SK-N-SH (cell line): ENCODE measurements at regions not wholly inside any gene's neighbourhood (a gene's known extent, or its start where the extent isn't known, plus 50 kb on each side); places are given as distances from the start of the nearest gene placed in this dataset.

Experiments
- CTCF ChIA-PET: fragments of 300-600, 350-600 bp; formaldehyde crosslinking; extraction: SDS; loops from one replicate; lab custom pipeline; 2021; lab: Yijun Ruan, JAX
- POLR2A ChIA-PET: fragments of 350-600 bp; sonication (Branson Sonifier 250); formaldehyde crosslinking; extraction: SDS; loops from one replicate; lab custom pipeline; 2020; ENCODE audit warnings: antibody characterized with exemption, inconsistent platforms; lab: Yijun Ruan, JAX
- DNase-seq: peaks from one replicate; pipeline ENCODE4 v3.0.0; 2012
- H2AFZ ChIP-seq: fragments of 200-600 bp; sonication (generic); 2 replicates; pipeline ENCODE4 v1.8.1; 2016; ENCODE audit warnings: antibody characterized with exemption, mild to moderate bottlenecking, low read depth
- H3F3A ChIP-seq: fragments of 200-600 bp; sonication (generic); replicated peaks from 2 replicates; pipeline ENCODE3; 2016; ENCODE audit warnings: antibody characterized with exemption, mild to moderate bottlenecking; ENCODE audit not compliant: insufficient read depth
- H3K27ac ChIP-seq, 2 experiments: fragments of 200-500 bp in 1 of 2; fragments of 200-600 bp in 1 of 2; sonication (Bioruptor generic) in 1 of 2; sonication (generic), shearing (Covaris generic) in 1 of 2; 2 replicates each; pipeline versions ENCODE4 v1.5.1 to v1.6.1; 2014 to 2016; ENCODE audit warnings: low read depth in 2 of 2, inconsistent platforms in 1 of 2, low read length in 1 of 2, mild to moderate bottlenecking in 1 of 2, mixed read lengths in 1 of 2
- H3K27me3 ChIP-seq: fragments of 200-600 bp; sonication (generic), shearing (Covaris generic); 2 replicates; pipeline ENCODE4 v1.6.1; 2016; ENCODE audit warnings: mixed run types; ENCODE audit not compliant: insufficient read depth
- H3K36me3 ChIP-seq, 2 experiments: fragments of 200-500 bp in 1 of 2; fragments of 200-600 bp in 1 of 2; sonication (Bioruptor generic) in 1 of 2; sonication (generic) in 1 of 2; replicated peaks in 1 of 2; 2 replicates each; pipeline versions ENCODE3 to v1.5.1; 2014 to 2016; ENCODE audit warnings: low read length in 1 of 2, mild to moderate bottlenecking in 1 of 2; ENCODE audit not compliant: insufficient read depth in 2 of 2, control insufficient read depth in 1 of 2
- H3K4me1 ChIP-seq, 2 experiments: fragments of 200-500 bp in 1 of 2; fragments of 200-600 bp in 1 of 2; sonication (Bioruptor generic) in 1 of 2; sonication (generic), shearing (Covaris generic) in 1 of 2; 2 replicates each; pipeline versions ENCODE4 v1.5.1 to v1.6.1; 2014 to 2016; ENCODE audit warnings: low read depth in 1 of 2, low read length in 1 of 2, mixed run types in 1 of 2; ENCODE audit not compliant: insufficient read depth in 2 of 2, control insufficient read depth in 1 of 2
- H3K4me2 ChIP-seq: fragments of 200-600 bp; sonication (generic), shearing (Covaris generic); 2 replicates; pipeline ENCODE4 v1.6.1; 2017; ENCODE audit warnings: mixed run types
- H3K4me3 ChIP-seq, 2 experiments: fragments of 200-500 bp in 1 of 2; fragments of 200-600 bp in 1 of 2; sonication (Bioruptor generic) in 1 of 2; sonication (generic), shearing (Covaris generic) in 1 of 2; 2 replicates each; pipeline versions ENCODE4 v1.5.1 to v1.8.1; 2014 to 2016; ENCODE audit warnings: low read depth in 2 of 2, inconsistent platforms in 1 of 2, low read length in 1 of 2, mild to moderate bottlenecking in 1 of 2, mixed read lengths in 1 of 2, moderate library complexity in 1 of 2
- H3K79me2 ChIP-seq: fragments of 200-600 bp; sonication (generic); 2 replicates; pipeline ENCODE4 v1.8.1; 2017; ENCODE audit warnings: mild to moderate bottlenecking; ENCODE audit not compliant: insufficient read depth
- H3K9ac ChIP-seq: fragments of 200-600 bp; sonication (generic); 2 replicates; pipeline ENCODE4 v1.6.1; 2017; ENCODE audit warnings: mixed run types
- H3K9me2 ChIP-seq: fragments of 200-600 bp; sonication (generic); 2 replicates; pipeline ENCODE4 v1.6.1; 2017; ENCODE audit warnings: mixed run types
- H3K9me3 ChIP-seq: fragments of 200-600 bp; sonication (generic); 2 replicates; pipeline ENCODE4 v1.6.1; 2017; ENCODE audit warnings: mixed run types, mild to moderate bottlenecking, moderate library complexity
- H4K20me1 ChIP-seq: fragments of 200-600 bp; sonication (generic); 2 replicates; pipeline ENCODE4 v1.6.1; 2017; ENCODE audit warnings: mild to moderate bottlenecking, mixed run types; ENCODE audit not compliant: insufficient read depth
- CHD2 ChIP-seq: fragments of 150-350 bp; IDR thresholded peaks from 2 replicates; pipeline ENCODE4 v1.6.1; 2018; ENCODE audit warnings: low read length; ENCODE audit not compliant: partially characterized antibody
- EP300 ChIP-seq, 2 experiments: IDR thresholded peaks; 2 replicates each; pipeline versions ENCODE4 v1.4.0 to v1.6.1; 2012; ENCODE audit warnings: borderline replicate concordance in 1 of 2, low read depth in 1 of 2, low read length in 1 of 2
- FOSL2 ChIP-seq: IDR thresholded peaks from 2 replicates; pipeline ENCODE4 v1.4.0; 2012; ENCODE audit warnings: low read depth, mild to moderate bottlenecking, moderate library complexity, borderline replicate concordance
- JUND ChIP-seq: IDR thresholded peaks from 2 replicates; pipeline ENCODE4 v1.4.0; 2012
- MXI1 ChIP-seq: IDR thresholded peaks from 2 replicates; pipeline ENCODE4 v1.6.1; 2012; ENCODE audit warnings: mild to moderate bottlenecking, low read depth, low read length, improper control_type of control experiment
- NRF1 ChIP-seq: IDR thresholded peaks from 2 replicates; pipeline ENCODE4 v1.6.1; 2012; ENCODE audit warnings: low read depth, mild to moderate bottlenecking, low read length
- POLR2AphosphoS5 ChIP-seq: IDR thresholded peaks from 2 replicates; pipeline ENCODE4 v1.6.1; 2012; ENCODE audit warnings: low read depth, low read length
- RFX5 ChIP-seq: IDR thresholded peaks from 2 replicates; pipeline ENCODE4 v1.6.1; 2012; ENCODE audit warnings: mild to moderate bottlenecking, improper control_type of control experiment, low read length
- TCF12 ChIP-seq: IDR thresholded peaks from 2 replicates; pipeline ENCODE4 v1.4.0; 2012
- WGBS: methylation state at CpG from one replicate; pipeline ENCODE4 v1.1.6; 2017; ENCODE audit warnings: low lambda C conversion rate; 5-methylcytosine and 5-hydroxymethylcytosine counted together
- TF ChIP-seq, protein P1 (sequence below): IDR thresholded peaks from 2 replicates; pipeline ENCODE4 v1.4.0; 2012; ENCODE audit warnings: low read depth, borderline replicate concordance
- TF ChIP-seq, protein P2 (sequence below): fragments of 150-350 bp; IDR thresholded peaks from 2 replicates; pipeline ENCODE4 v1.6.1; 2017; ENCODE audit warnings: antibody characterized with exemption, low read length, low read depth, borderline replicate concordance
- TF ChIP-seq, protein P3 (sequence below): IDR thresholded peaks from 2 replicates; pipeline ENCODE4 v1.6.1; 2012; ENCODE audit warnings: mild to moderate bottlenecking, low read depth, low read length, moderate library complexity
- TF ChIP-seq, protein P4 (sequence below): IDR thresholded peaks from 2 replicates; pipeline ENCODE4; 2012
- TF ChIP-seq, protein P5 (sequence below): IDR thresholded peaks from 2 replicates; pipeline ENCODE4 v1.4.0; 2012; ENCODE audit warnings: low read depth

DNA sequence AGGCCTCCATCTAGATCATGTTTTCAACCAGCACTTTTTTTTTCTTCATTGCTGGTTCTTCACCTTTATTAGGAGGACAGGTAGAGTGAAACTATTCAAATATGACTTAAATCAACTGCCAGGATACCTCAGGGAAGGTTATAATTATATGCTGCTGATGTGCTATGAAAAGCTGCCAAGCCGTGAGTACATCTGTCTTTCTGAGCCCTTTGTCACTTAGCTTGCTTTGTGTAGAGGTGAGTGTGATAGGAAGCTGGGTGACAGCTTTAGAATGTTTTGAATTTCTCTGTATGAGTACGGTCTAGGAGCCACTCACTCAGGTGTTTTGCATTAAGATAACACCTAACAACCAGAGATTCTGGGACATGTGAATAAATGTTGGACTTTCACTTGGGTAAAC lies 365.2 kb downstream of the OTUD1 start:
- H2AFZ ChIP-seq, result no peak overlapping the region
- 31% methylated on average over 2 of the region's 2 CpGs for WGBS
- H3K9me2 ChIP-seq, result no peaks in the 10 kb centered on the region
- no peak overlapping the region for H3K4me3 ChIP-seq
- H3F3A ChIP-seq, result no peaks in the 10 kb centered on the region
- no peak overlapping the region for H3K27ac ChIP-seq
- H3K4me2 ChIP-seq, result no peak overlapping the region
- DNase-seq, result no peak
- H3K36me3 ChIP-seq, result no peaks in the 10 kb centered on the region
- H3K9ac ChIP-seq, result no peak overlapping the region
- POLR2A ChIA-PET, result no interaction called here
- H3K4me1 ChIP-seq, result no peaks in the 10 kb centered on the region
- H3K79me2 ChIP-seq, result no peaks in the 10 kb centered on the region
- CTCF ChIA-PET, result no interaction called here
- H4K20me1 ChIP-seq, result no peaks in the 10 kb centered on the region
- H3K27me3 ChIP-seq, result no peaks in the 10 kb centered on the region
- TF ChIP-seq, protein P1, sequence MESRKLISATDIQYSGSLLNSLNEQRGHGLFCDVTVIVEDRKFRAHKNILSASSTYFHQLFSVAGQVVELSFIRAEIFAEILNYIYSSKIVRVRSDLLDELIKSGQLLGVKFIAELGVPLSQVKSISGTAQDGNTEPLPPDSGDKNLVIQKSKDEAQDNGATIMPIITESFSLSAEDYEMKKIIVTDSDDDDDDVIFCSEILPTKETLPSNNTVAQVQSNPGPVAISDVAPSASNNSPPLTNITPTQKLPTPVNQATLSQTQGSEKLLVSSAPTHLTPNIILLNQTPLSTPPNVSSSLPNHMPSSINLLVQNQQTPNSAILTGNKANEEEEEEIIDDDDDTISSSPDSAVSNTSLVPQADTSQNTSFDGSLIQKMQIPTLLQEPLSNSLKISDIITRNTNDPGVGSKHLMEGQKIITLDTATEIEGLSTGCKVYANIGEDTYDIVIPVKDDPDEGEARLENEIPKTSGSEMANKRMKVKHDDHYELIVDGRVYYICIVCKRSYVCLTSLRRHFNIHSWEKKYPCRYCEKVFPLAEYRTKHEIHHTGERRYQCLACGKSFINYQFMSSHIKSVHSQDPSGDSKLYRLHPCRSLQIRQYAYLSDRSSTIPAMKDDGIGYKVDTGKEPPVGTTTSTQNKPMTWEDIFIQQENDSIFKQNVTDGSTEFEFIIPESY, result no peak
- TF ChIP-seq CHD2 (no peak), JUND (no peak), EP300 (IDR thresholded peaks at IDR 0.05; ENCODE audit: borderline replicate concordance in 1 of 2, low read depth in 1 of 2, low read length in 1 of 2) (no peak), MXI1 (no peak)
- TF ChIP-seq, protein P2, sequence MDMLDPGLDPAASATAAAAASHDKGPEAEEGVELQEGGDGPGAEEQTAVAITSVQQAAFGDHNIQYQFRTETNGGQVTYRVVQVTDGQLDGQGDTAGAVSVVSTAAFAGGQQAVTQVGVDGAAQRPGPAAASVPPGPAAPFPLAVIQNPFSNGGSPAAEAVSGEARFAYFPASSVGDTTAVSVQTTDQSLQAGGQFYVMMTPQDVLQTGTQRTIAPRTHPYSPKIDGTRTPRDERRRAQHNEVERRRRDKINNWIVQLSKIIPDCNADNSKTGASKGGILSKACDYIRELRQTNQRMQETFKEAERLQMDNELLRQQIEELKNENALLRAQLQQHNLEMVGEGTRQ, result no peak
- no peaks in the 10 kb centered on the region for H3K9me3 ChIP-seq

DNA sequence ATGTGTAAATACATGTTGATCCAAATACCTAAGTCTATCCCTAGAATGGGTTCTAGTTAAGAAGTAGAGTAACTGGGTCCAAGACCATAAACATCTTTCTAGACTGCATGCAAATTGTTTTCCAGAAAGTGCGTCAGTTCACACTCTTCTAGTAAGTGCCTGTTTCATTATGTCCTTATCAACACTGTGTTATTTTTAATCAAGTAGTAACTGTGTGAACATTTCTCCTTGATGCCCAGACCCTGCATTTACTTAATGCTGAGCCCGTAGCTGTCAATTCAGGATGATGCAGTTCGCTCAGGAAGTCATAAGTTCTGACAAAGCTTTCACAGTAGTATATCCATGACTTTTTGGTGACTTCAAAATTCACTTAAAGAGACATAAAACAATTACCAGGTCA lies 374.8 kb downstream of the OTUD1 start:
- H4K20me1 ChIP-seq, result no peaks in the 10 kb centered on the region
- no peaks in the 10 kb centered on the region for H3K9me3 ChIP-seq
- TF ChIP-seq NRF1 (no peak), FOSL2 (no peak), MXI1 (no peak), RFX5 (no peak), CHD2 (no peak), POLR2AphosphoS5 (no peak), TCF12 (no peak)
- TF ChIP-seq, protein P1, result no peak
- TF ChIP-seq, protein P2, result no peak
- TF ChIP-seq, protein P3, sequence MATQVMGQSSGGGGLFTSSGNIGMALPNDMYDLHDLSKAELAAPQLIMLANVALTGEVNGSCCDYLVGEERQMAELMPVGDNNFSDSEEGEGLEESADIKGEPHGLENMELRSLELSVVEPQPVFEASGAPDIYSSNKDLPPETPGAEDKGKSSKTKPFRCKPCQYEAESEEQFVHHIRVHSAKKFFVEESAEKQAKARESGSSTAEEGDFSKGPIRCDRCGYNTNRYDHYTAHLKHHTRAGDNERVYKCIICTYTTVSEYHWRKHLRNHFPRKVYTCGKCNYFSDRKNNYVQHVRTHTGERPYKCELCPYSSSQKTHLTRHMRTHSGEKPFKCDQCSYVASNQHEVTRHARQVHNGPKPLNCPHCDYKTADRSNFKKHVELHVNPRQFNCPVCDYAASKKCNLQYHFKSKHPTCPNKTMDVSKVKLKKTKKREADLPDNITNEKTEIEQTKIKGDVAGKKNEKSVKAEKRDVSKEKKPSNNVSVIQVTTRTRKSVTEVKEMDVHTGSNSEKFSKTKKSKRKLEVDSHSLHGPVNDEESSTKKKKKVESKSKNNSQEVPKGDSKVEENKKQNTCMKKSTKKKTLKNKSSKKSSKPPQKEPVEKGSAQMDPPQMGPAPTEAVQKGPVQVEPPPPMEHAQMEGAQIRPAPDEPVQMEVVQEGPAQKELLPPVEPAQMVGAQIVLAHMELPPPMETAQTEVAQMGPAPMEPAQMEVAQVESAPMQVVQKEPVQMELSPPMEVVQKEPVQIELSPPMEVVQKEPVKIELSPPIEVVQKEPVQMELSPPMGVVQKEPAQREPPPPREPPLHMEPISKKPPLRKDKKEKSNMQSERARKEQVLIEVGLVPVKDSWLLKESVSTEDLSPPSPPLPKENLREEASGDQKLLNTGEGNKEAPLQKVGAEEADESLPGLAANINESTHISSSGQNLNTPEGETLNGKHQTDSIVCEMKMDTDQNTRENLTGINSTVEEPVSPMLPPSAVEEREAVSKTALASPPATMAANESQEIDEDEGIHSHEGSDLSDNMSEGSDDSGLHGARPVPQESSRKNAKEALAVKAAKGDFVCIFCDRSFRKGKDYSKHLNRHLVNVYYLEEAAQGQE, result no peak
- TF ChIP-seq, protein P4, sequence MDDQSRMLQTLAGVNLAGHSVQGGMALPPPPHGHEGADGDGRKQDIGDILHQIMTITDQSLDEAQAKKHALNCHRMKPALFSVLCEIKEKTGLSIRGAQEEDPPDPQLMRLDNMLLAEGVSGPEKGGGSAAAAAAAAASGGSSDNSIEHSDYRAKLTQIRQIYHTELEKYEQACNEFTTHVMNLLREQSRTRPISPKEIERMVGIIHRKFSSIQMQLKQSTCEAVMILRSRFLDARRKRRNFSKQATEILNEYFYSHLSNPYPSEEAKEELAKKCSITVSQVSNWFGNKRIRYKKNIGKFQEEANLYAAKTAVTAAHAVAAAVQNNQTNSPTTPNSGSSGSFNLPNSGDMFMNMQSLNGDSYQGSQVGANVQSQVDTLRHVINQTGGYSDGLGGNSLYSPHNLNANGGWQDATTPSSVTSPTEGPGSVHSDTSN, result no peak
- TF ChIP-seq, protein P5, sequence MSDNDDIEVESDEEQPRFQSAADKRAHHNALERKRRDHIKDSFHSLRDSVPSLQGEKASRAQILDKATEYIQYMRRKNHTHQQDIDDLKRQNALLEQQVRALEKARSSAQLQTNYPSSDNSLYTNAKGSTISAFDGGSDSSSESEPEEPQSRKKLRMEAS, result no peak
- no peak for DNase-seq
- H3K36me3 ChIP-seq, result no peaks in the 10 kb centered on the region
- peaks cover 3% of the 10 kb centered on the region for H3F3A ChIP-seq
- CTCF ChIA-PET, result no interaction called here
- no peak overlapping the region for H2AFZ ChIP-seq
- no peak overlapping the region for H3K4me2 ChIP-seq
- H3K27ac ChIP-seq, result no peak overlapping the region
- H3K79me2 ChIP-seq, result no peaks in the 10 kb centered on the region
- H3K27me3 ChIP-seq, result no peaks in the 10 kb centered on the region
- no peak overlapping the region for H3K4me3 ChIP-seq
- H3K4me1 ChIP-seq, result no peaks in the 10 kb centered on the region
- POLR2A ChIA-PET, result no interaction called here
- no peaks in the 10 kb centered on the region for H3K9me2 ChIP-seq
- H3K9ac ChIP-seq, result no peak overlapping the region
- 19% methylated on average over 3 of the region's 3 CpGs for WGBS
